ENCODE measurements at regions not wholly inside any gene's neighbourhood (a gene's known extent, or its start where the extent isn't known, plus 50 kb on each side); places are given as distances from the start of the nearest gene placed in this dataset.

GRCh38 chr2:52194342-52194741 is 1162.4 kb upstream of the NRXN1 start:
- DNase-seq (ENCODE audit: low read depth): no peak
- H3K4me3 ChIP-seq (replicated peaks; ENCODE audit: low read depth, low read length): no peak overlapping the region
- TF ChIP-seq CTCF (IDR thresholded peaks at IDR 0.05; ENCODE audit: low read length, missing control alignments): no peak

- H3K4me3 ChIP-seq (replicated peaks; ENCODE audit: low read depth, low read length): no peak overlapping the region
- DNase-seq (ENCODE audit: low read depth): no peak
- TF ChIP-seq CTCF (IDR thresholded peaks at IDR 0.05; ENCODE audit: low read length, missing control alignments): no peak
These were observed 1161.9 kb upstream of the NRXN1 start for GRCh38 chr2:52193804-52194203.

- no peak for DNase-seq (ENCODE audit: low read depth)
- no peak for TF ChIP-seq CTCF (IDR thresholded peaks at IDR 0.05; ENCODE audit: low read length, missing control alignments)
- no peak overlapping the region for H3K4me3 ChIP-seq (replicated peaks; ENCODE audit: low read depth, low read length)
These were observed 1160.7 kb upstream of the NRXN1 start for GRCh38 chr2:52192656-52193055.

GRCh38 chr2:52181080-52181479 is 1149.1 kb upstream of the NRXN1 start:
- no peak overlapping the region for H3K4me3 ChIP-seq (replicated peaks; ENCODE audit: low read depth, low read length)
- no peak for TF ChIP-seq CTCF (IDR thresholded peaks at IDR 0.05; ENCODE audit: low read length, missing control alignments)
- DNase-seq (ENCODE audit: low read depth): no peak

- no peak for TF ChIP-seq CTCF (IDR thresholded peaks at IDR 0.05; ENCODE audit: low read length, missing control alignments)
- DNase-seq (ENCODE audit: low read depth): no peak
- no peak overlapping the region for H3K4me3 ChIP-seq (replicated peaks; ENCODE audit: low read depth, low read length)
These were observed 1146.9 kb upstream of the NRXN1 start for GRCh38 chr2:52178845-52179244.

- DNase-seq (ENCODE audit: low read depth): peak; percentile 10
- no peak for TF ChIP-seq CTCF (IDR thresholded peaks at IDR 0.05; ENCODE audit: low read length, missing control alignments)
- H3K4me3 ChIP-seq (replicated peaks; ENCODE audit: low read depth, low read length): no peak overlapping the region
These were observed 1113.1 kb upstream of the NRXN1 start for GRCh38 chr2:52145005-52145404.

- H3K4me3 ChIP-seq (replicated peaks; ENCODE audit: low read depth, low read length): no peak overlapping the region
- DNase-seq (ENCODE audit: low read depth): no peak
- no peak for TF ChIP-seq CTCF (IDR thresholded peaks at IDR 0.05; ENCODE audit: low read length, missing control alignments)
These were observed 1112.7 kb upstream of the NRXN1 start for GRCh38 chr2:52144590-52144989.
